Nephron (organoid): ENCODE measurements at regions not wholly inside any gene's neighbourhood (a gene's known extent, or its start where the extent isn't known, plus 50 kb on each side); places are given as distances from the start of the nearest gene placed in this dataset.

ENCODE experiments used
- H3K27ac Mint-ChIP-seq, 3 experiments: 2 replicates each; pipeline ENCODE4 v1.8.0; 2020; ENCODE audit warnings: mixed read lengths in 3 of 3, mild to moderate bottlenecking in 2 of 3, moderate library complexity in 1 of 3
- H3K27me3 Mint-ChIP-seq: 2 replicates; pipeline ENCODE4 v1.8.0; 2021; ENCODE audit warnings: low read depth, mild to moderate bottlenecking, moderate library complexity, mixed read lengths
- H3K36me3 Mint-ChIP-seq: 2 replicates; pipeline ENCODE4 v1.8.0; 2020; ENCODE audit warnings: low read depth, mixed read lengths
- H3K4me1 Mint-ChIP-seq: 2 replicates; pipeline ENCODE4 v1.8.0; 2020; ENCODE audit warnings: mixed read lengths
- H3K4me3 Mint-ChIP-seq, 3 experiments: 2 replicates each; pipeline ENCODE4 v1.8.0; 2020; ENCODE audit warnings: mild to moderate bottlenecking in 3 of 3, mixed read lengths in 3 of 3, moderate library complexity in 2 of 3
- H3K9me3 Mint-ChIP-seq: 2 replicates; pipeline ENCODE4 v1.8.0; 2020; ENCODE audit warnings: mixed read lengths
- TF ChIP-seq, protein P1 (sequence below), 3 experiments: fragments of 200-600 bp; sonication (generic); IDR thresholded peaks; one replicate each; pipeline ENCODE4 v1.5.0; 2021; ENCODE audit warnings: antibody characterized with exemption in 3 of 3; ENCODE audit not compliant: unreplicated experiment in 3 of 3

DNA sequence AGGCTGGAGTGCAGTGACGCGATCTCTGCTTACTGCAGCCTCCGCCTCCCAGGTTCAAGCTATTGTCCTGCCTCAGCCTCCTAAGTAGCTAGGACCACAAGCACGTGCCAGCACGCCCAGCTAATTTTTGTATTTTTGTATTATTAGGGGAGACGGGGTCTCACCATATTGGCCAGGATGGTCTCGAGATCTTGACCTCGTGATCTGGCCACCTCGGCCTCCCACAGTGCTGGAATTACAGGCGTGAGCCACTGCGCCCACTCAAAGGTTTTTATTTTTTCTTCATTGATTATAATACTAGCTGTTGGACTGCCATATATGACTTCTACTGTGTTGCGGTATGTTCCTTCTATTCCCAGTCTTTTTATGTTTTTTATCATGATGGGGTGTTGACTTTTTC is 569.7 kb upstream of the SLITRK6 start:
- Mint-ChIP-seq H3K9me3 (no peaks in the 10 kb centered on the region), H3K4me1 (no peaks in the 10 kb centered on the region), H3K27ac (no peak overlapping the region), H3K36me3 (no peaks in the 10 kb centered on the region), H3K4me3 (no peak overlapping the region), H3K27me3 (no peaks in the 10 kb centered on the region)
- TF ChIP-seq, protein P1, sequence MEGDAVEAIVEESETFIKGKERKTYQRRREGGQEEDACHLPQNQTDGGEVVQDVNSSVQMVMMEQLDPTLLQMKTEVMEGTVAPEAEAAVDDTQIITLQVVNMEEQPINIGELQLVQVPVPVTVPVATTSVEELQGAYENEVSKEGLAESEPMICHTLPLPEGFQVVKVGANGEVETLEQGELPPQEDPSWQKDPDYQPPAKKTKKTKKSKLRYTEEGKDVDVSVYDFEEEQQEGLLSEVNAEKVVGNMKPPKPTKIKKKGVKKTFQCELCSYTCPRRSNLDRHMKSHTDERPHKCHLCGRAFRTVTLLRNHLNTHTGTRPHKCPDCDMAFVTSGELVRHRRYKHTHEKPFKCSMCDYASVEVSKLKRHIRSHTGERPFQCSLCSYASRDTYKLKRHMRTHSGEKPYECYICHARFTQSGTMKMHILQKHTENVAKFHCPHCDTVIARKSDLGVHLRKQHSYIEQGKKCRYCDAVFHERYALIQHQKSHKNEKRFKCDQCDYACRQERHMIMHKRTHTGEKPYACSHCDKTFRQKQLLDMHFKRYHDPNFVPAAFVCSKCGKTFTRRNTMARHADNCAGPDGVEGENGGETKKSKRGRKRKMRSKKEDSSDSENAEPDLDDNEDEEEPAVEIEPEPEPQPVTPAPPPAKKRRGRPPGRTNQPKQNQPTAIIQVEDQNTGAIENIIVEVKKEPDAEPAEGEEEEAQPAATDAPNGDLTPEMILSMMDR (IDR thresholded peaks at IDR 0.05; ENCODE audit: unreplicated experiment in 3 of 3), result no peak

DNA sequence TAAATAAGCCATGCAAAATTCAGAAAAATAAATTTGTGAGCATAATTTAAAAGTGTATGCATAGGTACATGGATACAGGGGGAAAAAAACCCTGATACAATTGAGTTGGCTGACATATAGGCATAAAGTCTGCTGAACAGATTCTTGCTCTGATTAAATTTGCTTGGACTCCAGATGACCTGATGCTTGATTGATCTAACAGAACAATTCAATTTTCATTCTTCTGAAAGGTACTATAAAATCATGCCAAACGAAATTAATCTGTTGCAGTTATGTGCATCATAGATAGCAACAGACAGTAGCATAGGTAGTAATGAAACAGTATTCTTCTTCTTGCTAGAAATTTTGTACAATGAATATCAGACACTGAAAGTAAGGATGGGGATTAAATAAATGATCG is 578.2 kb upstream of the SLITRK6 start:
- H3K9me3 Mint-ChIP-seq, result no peaks in the 10 kb centered on the region
- no peak overlapping the region for H3K4me3 Mint-ChIP-seq
- H3K27ac Mint-ChIP-seq, result no peak overlapping the region
- no peaks in the 10 kb centered on the region for H3K27me3 Mint-ChIP-seq
- TF ChIP-seq, protein P1 (IDR thresholded peaks at IDR 0.05; ENCODE audit: unreplicated experiment in 3 of 3), result no peak
- H3K36me3 Mint-ChIP-seq, result no peaks in the 10 kb centered on the region
- H3K4me1 Mint-ChIP-seq, result no peaks in the 10 kb centered on the region

DNA sequence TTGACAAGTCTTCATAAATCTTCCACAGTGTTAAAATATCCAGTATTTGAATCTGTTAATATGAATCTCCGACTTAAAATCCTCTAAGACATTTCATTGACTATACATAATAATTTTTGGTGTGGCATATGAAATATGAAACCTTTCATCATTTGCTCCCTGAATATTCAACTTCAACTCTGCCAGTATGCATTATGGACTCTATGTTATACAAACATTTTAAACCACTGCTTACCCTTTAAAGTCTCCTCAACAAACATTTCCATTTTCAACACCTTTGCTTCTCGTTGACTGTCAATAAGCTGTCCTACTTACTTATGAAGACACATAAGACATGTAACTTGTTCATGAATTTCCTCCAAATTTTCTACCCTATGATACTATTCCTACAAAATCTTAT is 579.4 kb upstream of the SLITRK6 start:
- Mint-ChIP-seq H3K27ac (no peak overlapping the region), H3K36me3 (no peaks in the 10 kb centered on the region), H3K9me3 (no peaks in the 10 kb centered on the region), H3K4me3 (no peak overlapping the region), H3K27me3 (no peaks in the 10 kb centered on the region), H3K4me1 (no peaks in the 10 kb centered on the region)
- TF ChIP-seq, protein P1 (IDR thresholded peaks at IDR 0.05; ENCODE audit: unreplicated experiment in 3 of 3), result no peak

DNA sequence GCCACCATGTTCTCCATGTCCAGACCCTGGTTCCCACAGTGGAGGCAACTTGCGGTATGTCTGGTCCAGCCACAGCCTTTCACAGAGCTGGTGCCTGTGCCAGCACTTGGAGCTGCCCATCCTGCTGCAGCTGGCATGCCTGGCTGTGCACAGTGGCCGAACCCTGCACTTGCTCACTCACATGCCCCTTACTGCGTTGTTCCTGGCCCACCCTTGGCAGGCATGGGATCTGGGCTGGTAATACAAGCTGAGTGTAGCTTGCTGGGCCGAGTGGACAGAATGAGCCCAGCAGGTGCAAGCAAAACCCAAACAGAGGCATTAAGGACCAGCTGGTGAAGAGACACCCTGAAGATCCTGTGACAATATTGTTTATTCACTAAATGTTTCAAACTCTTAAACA is 583.9 kb upstream of the SLITRK6 start:
- TF ChIP-seq, protein P1 (IDR thresholded peaks at IDR 0.05; ENCODE audit: unreplicated experiment in 3 of 3), result no peak
- Mint-ChIP-seq H3K9me3 (no peaks in the 10 kb centered on the region), H3K4me1 (no peaks in the 10 kb centered on the region), H3K36me3 (no peaks in the 10 kb centered on the region), H3K27ac (no peak overlapping the region), H3K4me3 (no peak overlapping the region), H3K27me3 (no peaks in the 10 kb centered on the region)

DNA sequence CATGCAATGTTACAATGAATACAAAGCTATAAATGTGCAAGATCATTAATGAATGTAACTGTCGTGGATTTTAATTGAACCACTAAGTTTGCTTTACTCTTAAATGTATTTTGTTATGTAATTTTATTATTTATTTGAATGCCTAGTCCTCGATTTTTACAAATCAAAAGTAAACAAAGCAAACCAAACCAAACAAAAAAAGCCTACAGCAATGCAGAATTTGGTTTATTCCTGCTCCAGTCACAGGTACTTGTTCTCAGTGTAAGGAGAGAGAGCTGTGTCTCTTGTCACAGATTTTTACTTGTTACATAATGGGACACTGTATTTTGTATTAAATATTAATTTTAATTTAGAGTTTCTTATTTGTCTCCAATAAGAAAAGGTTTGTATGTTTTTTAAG is 584.3 kb upstream of the SLITRK6 start:
- Mint-ChIP-seq H3K27me3 (no peaks in the 10 kb centered on the region), H3K27ac (no peak overlapping the region), H3K4me3 (no peak overlapping the region), H3K9me3 (no peaks in the 10 kb centered on the region), H3K4me1 (no peaks in the 10 kb centered on the region), H3K36me3 (no peaks in the 10 kb centered on the region)
- TF ChIP-seq, protein P1 (IDR thresholded peaks at IDR 0.05; ENCODE audit: unreplicated experiment in 3 of 3), result no peak

DNA sequence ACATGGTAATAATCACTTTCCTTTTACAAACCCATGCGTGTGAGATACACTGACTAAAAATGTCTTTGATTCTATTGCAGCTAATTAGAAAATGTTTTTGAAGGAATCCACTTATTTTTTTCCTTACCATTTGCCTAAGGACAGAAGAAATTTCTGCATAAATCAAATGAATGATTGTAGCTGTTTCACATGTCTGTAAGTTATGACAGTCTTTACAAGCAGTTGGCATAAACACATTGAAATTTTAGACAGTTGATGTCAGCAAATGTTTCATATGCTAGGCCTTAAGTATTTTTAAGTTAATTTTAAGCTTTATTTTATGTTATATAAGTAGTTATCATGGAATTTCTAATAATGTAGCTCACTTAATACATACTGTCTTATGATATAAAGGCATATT is 598.4 kb upstream of the SLITRK6 start:
- TF ChIP-seq, protein P1 (IDR thresholded peaks at IDR 0.05; ENCODE audit: unreplicated experiment in 3 of 3), result no peak
- Mint-ChIP-seq H3K27me3 (no peaks in the 10 kb centered on the region), H3K4me3 (no peak overlapping the region), H3K9me3 (no peaks in the 10 kb centered on the region), H3K4me1 (no peaks in the 10 kb centered on the region), H3K27ac (no peak overlapping the region), H3K36me3 (no peaks in the 10 kb centered on the region)
